ENCODE measurements at regions not wholly inside any gene's neighbourhood (a gene's known extent, or its start where the extent isn't known, plus 50 kb on each side); places are given as distances from the start of the nearest gene placed in this dataset.
"Not testable (repeated sequence)": the region's sequence is repeated elsewhere in the genome, so short reads cannot be mapped to it uniquely, and the experiment has no call there.

- DNase-seq, result no peak
Measured at GRCh38 chr5:164433106-164433870, 927.9 kb downstream of the MAT2B start.

DNA sequence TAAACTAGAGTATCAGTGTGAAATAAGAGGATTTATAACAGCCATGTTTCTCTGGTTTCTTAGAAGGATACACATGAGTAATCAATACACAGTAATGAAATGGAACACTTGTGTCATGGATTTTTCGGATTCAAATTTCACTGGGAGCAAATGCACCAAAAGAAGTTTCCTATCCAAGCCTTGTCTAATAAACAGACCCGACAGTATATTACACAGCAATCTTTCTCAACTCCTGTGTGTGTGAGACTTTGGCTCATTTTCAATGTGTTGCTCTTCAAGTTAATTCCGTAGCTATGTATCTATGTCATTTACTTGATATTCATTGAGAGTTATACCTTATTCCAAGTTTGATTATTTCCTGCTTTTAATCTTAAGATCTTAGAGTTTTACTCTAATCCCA, 930.2 kb downstream of the MAT2B start:
- DNase-seq, result no peak

- no peak for DNase-seq
Measured at GRCh38 chr5:164439799-164440198, 934.4 kb downstream of the MAT2B start.

GRCh38 chr5:164449460-164449859, 944.0 kb downstream of the MAT2B start:
- DNase-seq, result peak in 1 of 2 experiments; percentile 16

- DNase-seq, result no peak
Measured at GRCh38 chr5:164466033-164466432, 960.6 kb downstream of the MAT2B start.

GRCh38 chr5:164470312-164470711, 964.9 kb downstream of the MAT2B start:
- DNase-seq, result no peak

- no peak for DNase-seq
Measured at GRCh38 chr5:164472165-164472564, 966.7 kb downstream of the MAT2B start.

- peak; percentile 29 to 45 for DNase-seq
Measured at GRCh38 chr5:164475339-164475977, 970.0 kb downstream of the MAT2B start.

DNA sequence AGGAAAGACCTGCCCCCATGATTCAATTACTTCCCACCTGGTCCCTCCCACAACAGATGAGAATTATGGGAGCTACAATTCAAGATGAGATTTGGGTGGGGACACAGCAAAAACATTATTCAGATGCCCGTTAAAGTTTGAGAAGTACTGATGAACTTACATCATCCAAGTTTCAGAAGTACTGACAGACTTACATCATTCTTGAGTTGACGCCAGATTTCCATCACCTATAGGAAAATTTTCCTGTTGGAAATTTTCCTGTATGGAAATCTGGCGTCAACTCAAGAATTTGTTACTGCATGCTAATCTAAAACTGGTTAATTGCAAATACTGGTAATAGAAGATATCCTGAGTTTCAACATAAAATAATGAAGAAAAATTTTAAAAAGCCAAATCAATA, 975.9 kb downstream of the MAT2B start:
- no peak for DNase-seq

GRCh38 chr5:164482351-164482750, 976.9 kb downstream of the MAT2B start:
- no peak for DNase-seq

DNA sequence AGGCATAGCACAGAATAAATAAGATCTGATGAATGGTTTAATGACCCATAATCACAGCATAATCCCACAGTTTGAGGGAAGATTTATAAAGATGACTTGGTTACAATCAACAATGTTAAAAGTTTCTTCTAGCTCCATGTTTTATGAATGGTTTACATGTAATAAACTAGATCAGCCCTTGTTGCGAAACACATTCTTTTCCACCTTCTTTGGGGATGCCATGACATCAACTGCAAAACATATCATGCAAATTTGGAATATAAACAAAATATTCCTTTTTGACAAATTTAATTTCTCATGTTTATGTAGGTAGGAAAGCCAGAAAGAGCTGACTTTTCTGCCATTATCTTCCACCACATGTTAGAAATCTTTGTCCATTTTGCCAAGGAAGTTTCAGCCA, 979.5 kb downstream of the MAT2B start:
- DNase-seq, result no peak

DNA sequence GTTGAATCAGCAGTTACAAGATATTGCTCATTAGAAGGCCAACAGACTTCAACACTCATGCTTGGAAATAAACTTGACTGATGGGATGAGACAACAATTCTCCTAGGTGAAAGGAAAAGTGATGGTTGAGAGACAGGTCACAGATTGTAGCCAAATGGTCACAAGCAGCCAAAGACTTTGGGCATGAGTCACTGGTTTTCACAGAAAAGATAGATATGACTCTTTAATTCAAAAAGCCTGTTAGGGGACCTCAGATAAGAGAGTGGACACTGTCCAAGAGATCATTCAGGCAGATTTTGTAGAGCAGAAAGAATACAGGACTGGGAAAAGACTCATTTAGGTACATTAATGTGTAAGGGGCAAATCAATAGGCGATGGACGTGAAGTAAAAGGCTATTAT, 982.5 kb downstream of the MAT2B start:
- DNase-seq, result no peak

GRCh38 chr5:164497311-164498064, 992.1 kb downstream of the MAT2B start:
- no peak for DNase-seq

DNA sequence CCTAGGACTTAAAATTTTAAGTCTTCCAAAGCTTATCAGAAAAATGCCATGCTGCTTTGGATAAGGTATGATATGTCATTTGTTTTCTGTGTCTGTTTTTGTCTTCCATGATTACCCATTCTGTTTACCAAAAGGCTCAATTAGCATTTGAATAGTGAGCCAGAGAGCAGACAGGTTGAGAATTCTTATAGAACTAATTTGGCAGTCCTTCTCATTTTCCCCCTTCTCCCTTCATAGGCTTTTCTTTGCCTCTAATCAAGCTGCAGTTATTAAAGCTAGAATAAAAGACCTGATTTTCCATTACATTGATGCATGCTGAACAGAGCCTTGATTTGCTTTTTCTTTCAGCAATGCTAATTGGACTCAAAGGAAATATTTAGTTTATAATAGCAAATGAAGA, 993.0 kb downstream of the MAT2B start:
- no peak for DNase-seq

GRCh38 chr5:164500856-164501255, 995.4 kb downstream of the MAT2B start:
- DNase-seq, result no peak

DNA sequence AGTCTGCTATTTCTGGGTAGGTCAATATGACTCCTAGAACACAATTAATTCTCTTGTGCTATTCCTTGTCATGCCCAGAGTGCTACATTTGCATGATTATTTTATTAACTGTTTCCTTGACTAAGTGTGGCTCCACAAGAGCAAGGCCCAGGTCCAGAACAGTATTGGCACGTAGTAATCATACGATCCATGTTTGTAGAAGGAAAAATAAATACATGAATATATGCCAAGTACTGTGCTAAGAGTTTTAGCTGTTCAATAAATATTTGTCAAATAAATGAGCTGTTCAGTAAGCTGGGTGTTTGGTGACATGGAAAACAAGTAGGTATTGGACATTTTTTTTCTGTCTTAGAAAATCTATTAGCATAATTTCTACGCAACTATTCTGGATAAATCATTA, 995.9 kb downstream of the MAT2B start:
- DNase-seq, result no peak

GRCh38 chr5:164504141-164504772, 998.8 kb downstream of the MAT2B start:
- peak; percentile 49 to 62 for DNase-seq

DNA sequence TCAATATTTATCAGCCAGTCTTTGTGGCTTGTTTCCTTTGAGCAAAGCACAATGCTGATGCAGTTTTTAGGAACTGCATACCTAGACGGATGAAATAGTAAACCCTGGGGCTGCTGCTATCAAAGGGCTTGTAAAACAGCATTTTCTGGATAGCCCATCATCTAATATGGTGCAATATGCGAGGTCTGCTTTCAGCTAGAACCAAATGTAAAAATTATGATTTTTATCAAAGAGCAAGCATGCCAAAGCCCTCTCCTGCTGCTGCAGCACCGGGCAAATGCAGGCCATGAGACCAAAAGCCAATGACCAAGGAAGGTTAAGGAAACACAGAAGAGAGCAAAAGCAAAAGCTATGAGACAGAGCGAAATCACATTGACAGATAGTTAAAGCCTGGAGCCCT, 1000.4 kb downstream of the MAT2B start:
- DNase-seq, result no peak

GRCh38 chr5:164518067-164518740, 1012.8 kb downstream of the MAT2B start:
- peak in 1 of 2 experiments; percentile 23 for DNase-seq

DNA sequence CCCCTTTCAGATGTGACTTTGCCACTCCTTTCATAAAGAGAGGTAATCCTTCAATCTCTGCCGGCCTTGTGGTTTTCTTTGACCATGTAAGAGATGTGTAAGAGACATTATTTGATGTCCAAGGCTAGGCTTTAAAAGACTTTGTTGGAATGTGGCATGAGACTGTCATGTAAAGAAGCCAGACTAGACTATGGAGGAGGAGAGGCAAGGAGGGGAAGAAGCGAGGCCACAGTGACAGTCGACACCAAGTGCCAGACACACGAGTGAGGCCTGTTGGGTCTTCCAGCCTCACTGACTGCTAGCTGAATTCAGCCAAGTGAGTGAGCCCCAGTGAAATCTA, 1013.3 kb downstream of the MAT2B start:
- DNase-seq, result no peak

- DNase-seq, result peak in 1 of 2 experiments; percentile 4
Measured at GRCh38 chr5:164532235-164532900, 1026.9 kb downstream of the MAT2B start.

DNA sequence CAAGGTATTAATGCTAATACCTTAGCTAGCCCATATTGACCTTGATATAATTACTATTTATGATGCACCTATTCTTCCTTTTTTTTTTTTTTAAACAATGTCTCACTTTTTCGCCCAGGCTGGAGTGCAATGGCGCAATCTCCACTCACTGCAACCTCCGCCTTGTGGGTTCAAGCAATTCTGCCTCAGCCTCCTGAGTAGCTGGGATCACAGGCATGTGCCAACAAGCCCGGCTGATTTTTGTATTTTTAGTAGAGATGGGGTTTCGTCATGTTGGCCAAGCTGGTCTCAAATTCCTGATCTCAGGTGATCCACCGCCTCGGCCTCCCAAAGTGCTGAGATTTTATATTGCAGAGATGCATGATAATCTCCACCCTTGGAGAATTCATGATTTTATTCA, 1028.0 kb downstream of the MAT2B start:
- not testable (repeated sequence) for DNase-seq

Measured in NCI-H2081 (cell line).